GM21381 (cell line): ENCODE measurements at regions not wholly inside any gene's neighbourhood (a gene's known extent, or its start where the extent isn't known, plus 50 kb on each side); places are given as distances from the start of the nearest gene placed in this dataset.

Source experiments
- ATAC-seq: cut with Tn5 transposase; IDR thresholded peaks from one replicate; pipeline ENCODE4 v1.9.1; 2021; ENCODE audit warnings: mild to moderate bottlenecking, moderate library complexity; ENCODE audit not compliant: unreplicated experiment

- ATAC-seq = no peak
Observed at GRCh38 chr17:71229070-71229469, 891.8 kb upstream of the SOX9 start.

GRCh38 chr17:71232801-71233559 lies 887.8 kb upstream of the SOX9 start:
- no peak for ATAC-seq

GRCh38 chr17:71234349-71234748 lies 886.5 kb upstream of the SOX9 start:
- ATAC-seq = no peak

GRCh38 chr17:71237903-71238538 lies 882.8 kb upstream of the SOX9 start:
- ATAC-seq = no peak

- ATAC-seq = no peak
Observed at GRCh38 chr17:71247441-71248015, 873.3 kb upstream of the SOX9 start.

- ATAC-seq = no peak
Observed at GRCh38 chr17:71251276-71251675, 869.5 kb upstream of the SOX9 start.

GRCh38 chr17:71251951-71252350 lies 868.9 kb upstream of the SOX9 start:
- ATAC-seq = no peak

- no peak for ATAC-seq
Observed at GRCh38 chr17:71252436-71252835, 868.4 kb upstream of the SOX9 start.

GRCh38 chr17:71257096-71257495 lies 863.7 kb upstream of the SOX9 start:
- no peak for ATAC-seq

- ATAC-seq = no peak
Observed at GRCh38 chr17:71260366-71260940, 860.4 kb upstream of the SOX9 start.

- ATAC-seq = no peak
Observed at GRCh38 chr17:71262586-71262985, 858.2 kb upstream of the SOX9 start.

GRCh38 chr17:71267668-71268067 lies 853.2 kb upstream of the SOX9 start:
- ATAC-seq = no peak

GRCh38 chr17:71269201-71269600 lies 851.6 kb upstream of the SOX9 start:
- no peak for ATAC-seq

- ATAC-seq = no peak
Observed at GRCh38 chr17:71273441-71273840, 847.4 kb upstream of the SOX9 start.

- no peak for ATAC-seq
Observed at GRCh38 chr17:71276079-71276478, 844.7 kb upstream of the SOX9 start.

- no peak for ATAC-seq
Observed at GRCh38 chr17:71283486-71283885, 837.3 kb upstream of the SOX9 start.

- no peak for ATAC-seq
Observed at GRCh38 chr17:71284032-71284755, 836.6 kb upstream of the SOX9 start.

GRCh38 chr17:71286625-71287024 lies 834.2 kb upstream of the SOX9 start:
- ATAC-seq = no peak

- no peak for ATAC-seq
Observed at GRCh38 chr17:71287071-71287823, 833.6 kb upstream of the SOX9 start.

- no peak for ATAC-seq
Observed at GRCh38 chr17:71292006-71292405, 828.8 kb upstream of the SOX9 start.

GRCh38 chr17:71296005-71296404 lies 824.8 kb upstream of the SOX9 start:
- no peak for ATAC-seq
